ENCODE measurements at regions not wholly inside any gene's neighbourhood (a gene's known extent, or its start where the extent isn't known, plus 50 kb on each side); places are given as distances from the start of the nearest gene placed in this dataset.

DNA sequence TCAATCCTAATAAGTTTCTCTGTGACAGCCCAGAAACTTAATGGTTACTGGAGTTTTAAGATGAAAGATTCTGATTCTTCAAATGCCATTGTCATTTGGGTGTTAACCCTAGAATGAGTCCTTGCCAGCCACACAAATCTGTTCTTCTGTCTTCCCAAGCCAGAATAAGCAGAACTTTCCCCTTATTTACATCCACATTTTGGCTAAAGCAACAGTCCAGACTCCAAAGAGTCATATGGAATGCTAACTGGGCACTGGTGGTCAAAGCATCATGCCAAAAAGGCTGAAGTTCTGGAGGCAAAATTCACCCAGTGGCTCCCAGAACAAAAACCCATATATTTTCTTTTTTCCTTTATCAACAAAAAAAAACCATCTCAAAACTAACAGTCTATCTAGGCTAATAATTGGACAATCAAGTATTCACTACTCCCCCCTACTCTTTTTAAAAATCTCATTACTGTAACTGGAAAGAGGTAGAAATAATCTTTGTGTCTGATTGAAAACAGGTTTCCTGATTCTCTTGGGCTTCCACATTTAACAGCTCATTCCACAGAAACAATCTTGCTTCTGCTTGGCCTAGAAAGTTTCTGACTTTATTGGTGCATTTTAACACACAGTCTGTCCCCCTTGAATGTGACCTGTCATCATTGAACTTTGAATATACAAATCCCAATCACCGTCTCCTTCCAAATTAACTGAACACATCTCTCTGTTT lies 89.6 kb upstream of the SETBP1 start:
- H3K9me3 ChIP-seq (ENCODE audit: control insufficient read depth, low read depth, low read length): no peaks in the 10 kb centered on the region
- no peak overlapping the region for H3K4me3 ChIP-seq (ENCODE audit: low read length)
- H3K36me3 ChIP-seq (ENCODE audit: control insufficient read depth, low read depth, low read length): no peaks in the 10 kb centered on the region
- H3K27me3 ChIP-seq (ENCODE audit: control insufficient read depth, insufficient read depth, low read length): no peaks in the 10 kb centered on the region
- no peaks in the 10 kb centered on the region for H3K4me1 ChIP-seq (ENCODE audit: control insufficient read depth, low read depth, low read length)
- no peak overlapping the region for H3K9ac ChIP-seq (ENCODE audit: low read length)
- no peak overlapping the region for H3K27ac ChIP-seq (ENCODE audit: low read length)

GRCh38 chr18:44592639-44593038 lies 88.0 kb upstream of the SETBP1 start:
- Histone ChIP-seq H3K4me3 (ENCODE audit: low read length) (no peak overlapping the region), H3K9ac (ENCODE audit: low read length) (no peak overlapping the region), H3K9me3 (ENCODE audit: control insufficient read depth, low read depth, low read length) (no peaks in the 10 kb centered on the region), H3K4me1 (ENCODE audit: control insufficient read depth, low read depth, low read length) (no peaks in the 10 kb centered on the region), H3K27me3 (ENCODE audit: control insufficient read depth, insufficient read depth, low read length) (no peaks in the 10 kb centered on the region), H3K36me3 (ENCODE audit: control insufficient read depth, low read depth, low read length) (no peaks in the 10 kb centered on the region), H3K27ac (ENCODE audit: low read length) (no peak overlapping the region)

DNA sequence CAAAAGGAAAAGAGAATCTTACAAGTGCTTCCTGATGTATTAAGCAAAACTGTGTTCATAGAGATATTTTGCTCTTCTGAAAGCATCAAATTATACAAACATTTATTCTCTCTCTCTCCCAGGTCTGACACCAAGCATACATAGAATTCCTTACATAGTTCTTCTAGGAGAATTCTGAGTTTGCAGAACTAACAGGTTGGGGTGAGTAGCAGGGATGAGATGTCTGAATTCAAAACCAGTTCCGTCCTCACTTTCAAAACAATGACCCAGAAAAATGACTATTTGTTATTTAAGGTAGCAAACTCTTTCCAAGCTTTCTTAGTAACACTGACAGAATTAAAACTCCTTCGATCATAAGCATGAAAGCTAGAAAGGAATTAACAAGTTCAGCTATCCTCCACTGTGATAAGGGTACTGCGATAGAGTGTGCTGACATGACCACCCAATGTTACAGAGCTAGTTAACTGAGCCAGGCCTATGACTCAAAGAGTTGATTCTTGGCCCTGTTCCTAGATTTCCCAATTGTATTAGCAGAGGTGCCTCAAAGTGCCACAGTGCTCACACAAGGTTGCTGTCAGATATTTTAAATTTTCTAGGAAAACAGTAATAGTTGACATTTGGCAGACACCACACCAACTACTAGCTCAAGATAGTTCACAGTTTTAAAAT lies 85.8 kb upstream of the SETBP1 start:
- H3K27me3 ChIP-seq (ENCODE audit: control insufficient read depth, insufficient read depth, low read length): no peaks in the 10 kb centered on the region
- H3K9me3 ChIP-seq (ENCODE audit: control insufficient read depth, low read depth, low read length): no peaks in the 10 kb centered on the region
- no peak overlapping the region for H3K27ac ChIP-seq (ENCODE audit: low read length)
- H3K9ac ChIP-seq (ENCODE audit: low read length): no peak overlapping the region
- H3K4me3 ChIP-seq (ENCODE audit: low read length): no peak overlapping the region
- H3K4me1 ChIP-seq (ENCODE audit: control insufficient read depth, low read depth, low read length): no peaks in the 10 kb centered on the region
- H3K36me3 ChIP-seq (ENCODE audit: control insufficient read depth, low read depth, low read length): no peaks in the 10 kb centered on the region

DNA sequence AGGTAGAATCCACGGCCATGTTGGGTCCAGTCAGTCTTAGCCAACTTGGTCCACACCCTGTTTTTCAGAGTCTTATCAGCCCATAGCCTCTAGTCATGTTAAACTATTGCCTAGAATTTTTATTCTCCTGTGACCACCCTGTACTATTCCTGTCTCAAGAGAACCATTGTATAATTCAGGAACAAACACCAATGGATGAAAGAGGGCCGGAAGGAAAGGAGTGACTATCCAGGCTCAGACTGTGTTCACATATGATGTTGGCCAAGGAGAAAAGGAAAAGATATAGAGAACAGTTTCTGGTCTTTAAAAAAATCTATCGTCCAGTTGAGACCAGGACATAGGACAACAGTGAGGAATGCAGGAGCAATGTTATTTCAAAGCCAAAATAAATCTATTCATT lies 82.9 kb upstream of the SETBP1 start:
- H3K4me1 ChIP-seq (ENCODE audit: control insufficient read depth, low read depth, low read length): no peaks in the 10 kb centered on the region
- H3K9ac ChIP-seq (ENCODE audit: low read length): no peak overlapping the region
- H3K4me3 ChIP-seq (ENCODE audit: low read length): no peak overlapping the region
- no peaks in the 10 kb centered on the region for H3K36me3 ChIP-seq (ENCODE audit: control insufficient read depth, low read depth, low read length)
- H3K27ac ChIP-seq (ENCODE audit: low read length): no peak overlapping the region
- H3K9me3 ChIP-seq (ENCODE audit: control insufficient read depth, low read depth, low read length): no peaks in the 10 kb centered on the region
- H3K27me3 ChIP-seq (ENCODE audit: control insufficient read depth, insufficient read depth, low read length): no peaks in the 10 kb centered on the region

GRCh38 chr18:44598514-44598913 lies 82.2 kb upstream of the SETBP1 start:
- no peak overlapping the region for H3K4me3 ChIP-seq (ENCODE audit: low read length)
- no peak overlapping the region for H3K9ac ChIP-seq (ENCODE audit: low read length)
- H3K4me1 ChIP-seq (ENCODE audit: control insufficient read depth, low read depth, low read length): no peaks in the 10 kb centered on the region
- no peaks in the 10 kb centered on the region for H3K36me3 ChIP-seq (ENCODE audit: control insufficient read depth, low read depth, low read length)
- H3K27ac ChIP-seq (ENCODE audit: low read length): no peak overlapping the region
- H3K27me3 ChIP-seq (ENCODE audit: control insufficient read depth, insufficient read depth, low read length): no peaks in the 10 kb centered on the region
- H3K9me3 ChIP-seq (ENCODE audit: control insufficient read depth, low read depth, low read length): no peaks in the 10 kb centered on the region

DNA sequence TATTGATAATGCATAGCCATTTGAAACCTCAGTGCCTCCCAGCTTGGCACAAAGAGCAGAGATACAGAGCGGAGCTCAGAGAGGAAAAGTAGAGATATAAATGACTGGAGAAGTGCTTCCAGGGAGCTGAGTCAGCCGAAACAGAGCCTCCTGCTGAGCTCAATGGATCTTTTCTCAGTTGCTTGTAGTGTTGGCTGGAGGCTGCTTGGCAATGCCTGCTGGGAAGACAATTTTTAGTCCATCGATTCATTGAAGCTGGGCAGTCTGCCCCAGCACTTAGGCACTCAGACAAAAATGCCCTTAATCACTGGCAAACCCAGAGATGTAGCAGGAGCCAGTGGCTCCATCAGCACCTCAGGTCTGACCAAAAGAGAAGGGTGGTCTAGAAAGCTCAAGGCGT lies 81.3 kb upstream of the SETBP1 start:
- no peaks in the 10 kb centered on the region for H3K9me3 ChIP-seq (ENCODE audit: control insufficient read depth, low read depth, low read length)
- H3K9ac ChIP-seq (ENCODE audit: low read length): no peak overlapping the region
- no peak overlapping the region for H3K4me3 ChIP-seq (ENCODE audit: low read length)
- no peak overlapping the region for H3K27ac ChIP-seq (ENCODE audit: low read length)
- H3K27me3 ChIP-seq (ENCODE audit: control insufficient read depth, insufficient read depth, low read length): no peaks in the 10 kb centered on the region
- no peaks in the 10 kb centered on the region for H3K36me3 ChIP-seq (ENCODE audit: control insufficient read depth, low read depth, low read length)
- H3K4me1 ChIP-seq (ENCODE audit: control insufficient read depth, low read depth, low read length): no peaks in the 10 kb centered on the region

DNA sequence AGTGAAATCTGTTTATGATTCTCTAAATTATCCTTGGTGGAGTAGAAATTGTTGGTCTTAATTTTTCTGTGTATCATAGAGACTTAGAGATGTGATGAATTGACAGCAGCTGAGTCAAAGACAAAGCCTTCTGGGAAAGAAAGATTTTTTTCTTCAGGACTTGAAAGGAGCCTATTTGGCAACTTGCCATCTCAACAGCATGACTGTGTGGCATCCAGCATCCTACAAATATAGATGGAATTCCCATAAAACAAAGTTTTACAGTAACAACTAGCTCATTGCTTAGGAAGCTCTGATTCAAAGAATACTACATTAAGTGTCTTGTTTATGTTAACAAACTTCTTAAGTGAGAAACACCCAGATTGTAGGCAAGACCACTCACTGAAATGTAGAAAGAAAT lies 79.2 kb upstream of the SETBP1 start:
- no peak overlapping the region for H3K27ac ChIP-seq (ENCODE audit: low read length)
- no peaks in the 10 kb centered on the region for H3K27me3 ChIP-seq (ENCODE audit: control insufficient read depth, insufficient read depth, low read length)
- no peak overlapping the region for H3K4me3 ChIP-seq (ENCODE audit: low read length)
- H3K9me3 ChIP-seq (ENCODE audit: control insufficient read depth, low read depth, low read length): no peaks in the 10 kb centered on the region
- peaks cover under 1% of the 10 kb centered on the region for H3K4me1 ChIP-seq (ENCODE audit: control insufficient read depth, low read depth, low read length)
- H3K36me3 ChIP-seq (ENCODE audit: control insufficient read depth, low read depth, low read length): no peaks in the 10 kb centered on the region
- no peak overlapping the region for H3K9ac ChIP-seq (ENCODE audit: low read length)

DNA sequence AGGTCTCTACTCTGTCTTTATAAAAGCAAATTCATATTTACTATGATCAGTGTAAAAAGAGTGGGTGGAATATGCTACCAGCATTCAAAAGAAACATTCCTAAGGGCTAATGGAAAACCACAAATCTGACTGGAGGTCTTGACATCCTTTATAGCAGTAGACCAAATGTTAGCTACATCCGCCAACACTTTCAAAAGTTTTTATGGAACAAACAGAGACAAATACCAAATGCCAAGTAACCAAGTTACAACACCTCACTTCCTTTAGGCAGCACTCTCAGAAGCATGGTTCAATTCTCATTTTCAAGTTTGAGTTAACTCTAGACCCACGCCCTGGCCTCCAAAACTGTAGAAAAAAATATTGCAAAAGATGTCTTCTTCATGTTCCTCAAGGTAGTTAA lies 78.3 kb upstream of the SETBP1 start:
- Histone ChIP-seq H3K36me3 (ENCODE audit: control insufficient read depth, low read depth, low read length) (no peaks in the 10 kb centered on the region), H3K9me3 (ENCODE audit: control insufficient read depth, low read depth, low read length) (no peaks in the 10 kb centered on the region), H3K9ac (ENCODE audit: low read length) (no peak overlapping the region), H3K27me3 (ENCODE audit: control insufficient read depth, insufficient read depth, low read length) (no peaks in the 10 kb centered on the region), H3K27ac (ENCODE audit: low read length) (no peak overlapping the region), H3K4me1 (ENCODE audit: control insufficient read depth, low read depth, low read length) (peaks cover 3% of the 10 kb centered on the region), H3K4me3 (ENCODE audit: low read length) (no peak overlapping the region)

DNA sequence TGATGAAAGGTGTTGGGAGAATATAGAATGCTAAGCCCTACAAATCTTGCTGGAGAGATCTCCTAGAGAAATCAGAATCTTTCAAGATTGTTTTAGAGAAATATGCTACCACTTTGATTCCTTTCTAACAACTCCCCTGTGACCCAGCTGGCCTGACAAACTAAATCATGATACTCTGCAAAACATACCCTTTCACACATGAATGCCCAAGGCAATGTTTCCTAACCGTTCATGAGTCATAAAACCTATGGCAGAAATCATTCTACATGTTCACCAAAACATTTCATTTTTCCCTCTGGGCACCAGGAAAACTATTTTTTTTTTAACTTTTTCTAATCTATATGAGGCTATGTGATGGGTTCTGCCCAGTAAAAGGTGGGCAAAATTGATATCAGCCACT lies 77.8 kb upstream of the SETBP1 start:
- no peaks in the 10 kb centered on the region for H3K27me3 ChIP-seq (ENCODE audit: control insufficient read depth, insufficient read depth, low read length)
- H3K9ac ChIP-seq (ENCODE audit: low read length): no peak overlapping the region
- peaks cover 3% of the 10 kb centered on the region for H3K4me1 ChIP-seq (ENCODE audit: control insufficient read depth, low read depth, low read length)
- H3K9me3 ChIP-seq (ENCODE audit: control insufficient read depth, low read depth, low read length): no peaks in the 10 kb centered on the region
- H3K27ac ChIP-seq (ENCODE audit: low read length): no peak overlapping the region
- H3K4me3 ChIP-seq (ENCODE audit: low read length): no peak overlapping the region
- H3K36me3 ChIP-seq (ENCODE audit: control insufficient read depth, low read depth, low read length): no peaks in the 10 kb centered on the region

DNA sequence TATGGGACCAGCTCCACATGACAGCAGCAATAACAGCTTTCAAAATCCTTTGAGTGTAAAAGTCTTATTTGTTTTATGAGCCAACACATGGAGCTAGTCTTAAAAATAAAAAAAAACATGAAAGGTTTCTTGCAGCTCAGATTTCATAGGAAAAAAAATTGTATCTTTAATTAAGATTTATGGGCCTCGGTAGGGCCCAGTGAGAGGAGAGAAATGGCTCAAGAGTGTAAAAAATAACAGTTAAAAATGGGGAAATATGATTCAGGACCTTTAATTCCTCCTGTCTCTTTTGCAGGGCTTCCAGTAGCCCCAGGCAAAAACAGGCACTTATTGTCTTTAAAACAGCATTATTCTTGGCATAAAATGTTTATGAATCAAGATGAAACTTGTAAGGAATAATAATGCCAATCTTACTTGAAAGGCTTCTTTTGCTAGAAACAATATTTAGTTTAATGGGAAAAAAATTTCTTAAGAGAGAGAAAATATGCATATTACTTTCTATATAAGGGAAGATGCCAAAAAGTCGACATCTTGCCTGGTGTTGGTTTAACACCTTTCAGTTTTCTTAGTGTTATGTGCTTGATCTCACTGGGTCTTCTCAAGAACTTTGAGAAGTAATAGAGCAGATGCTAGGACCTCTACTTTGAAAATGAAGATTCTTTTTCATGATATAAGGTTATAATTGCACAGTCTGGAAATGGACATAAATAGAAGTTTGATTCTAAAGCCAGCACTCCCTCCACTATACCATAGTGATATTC lies 71.3 kb upstream of the SETBP1 start:
- H3K9ac ChIP-seq (ENCODE audit: low read length): no peak overlapping the region
- no peaks in the 10 kb centered on the region for H3K27me3 ChIP-seq (ENCODE audit: control insufficient read depth, insufficient read depth, low read length)
- H3K4me3 ChIP-seq (ENCODE audit: low read length): no peak overlapping the region
- no peaks in the 10 kb centered on the region for H3K9me3 ChIP-seq (ENCODE audit: control insufficient read depth, low read depth, low read length)
- no peaks in the 10 kb centered on the region for H3K36me3 ChIP-seq (ENCODE audit: control insufficient read depth, low read depth, low read length)
- peaks cover 3% of the 10 kb centered on the region for H3K4me1 ChIP-seq (ENCODE audit: control insufficient read depth, low read depth, low read length)
- no peak overlapping the region for H3K27ac ChIP-seq (ENCODE audit: low read length)

GRCh38 chr18:44620812-44621211 lies 59.9 kb upstream of the SETBP1 start:
- Histone ChIP-seq H3K36me3 (ENCODE audit: control insufficient read depth, low read depth, low read length) (no peaks in the 10 kb centered on the region), H3K4me1 (ENCODE audit: control insufficient read depth, low read depth, low read length) (no peaks in the 10 kb centered on the region), H3K9me3 (ENCODE audit: control insufficient read depth, low read depth, low read length) (no peaks in the 10 kb centered on the region), H3K9ac (ENCODE audit: low read length) (no peak overlapping the region), H3K27ac (ENCODE audit: low read length) (no peak overlapping the region), H3K4me3 (ENCODE audit: low read length) (no peak overlapping the region), H3K27me3 (ENCODE audit: control insufficient read depth, insufficient read depth, low read length) (no peaks in the 10 kb centered on the region)

All from iPS-18a (cell line).